ENCODE measurements at regions not wholly inside any gene's neighbourhood (a gene's known extent, or its start where the extent isn't known, plus 50 kb on each side); places are given as distances from the start of the nearest gene placed in this dataset.

GRCh38 chr2:121969166-121969565 lies 213.7 kb downstream of the TSN start:
- Histone ChIP-seq H3K27ac (ENCODE audit: low read depth, low read length) (no peak overlapping the region), H3K36me3 (ENCODE audit: control insufficient read depth in 1 of 2, insufficient read depth in 2 of 2, low read length in 2 of 2) (no peaks in the 10 kb centered on the region), H3K9ac (ENCODE audit: low read depth in 1 of 2, low read length in 2 of 2) (no peak overlapping the region), H3K4me3 (ENCODE audit: low read depth in 1 of 2, low read length in 2 of 2) (no peak overlapping the region), H3K9me3 (ENCODE audit: control insufficient read depth in 1 of 2, low read length in 2 of 2) (no peaks in the 10 kb centered on the region), H3K27me3 (ENCODE audit: control insufficient read depth in 1 of 2, insufficient read depth in 2 of 2, low read length in 2 of 2) (peaks cover 0 to 2% of the 10 kb centered on the region in 2 donors), H3K4me1 (ENCODE audit: control insufficient read depth in 1 of 2, insufficient read depth in 2 of 2, low read length in 2 of 2) (no peaks in the 10 kb centered on the region)

- H3K27ac ChIP-seq (ENCODE audit: low read depth, low read length): no peak overlapping the region
Observed at GRCh38 chr2:121969766-121970639, 214.6 kb downstream of the TSN start.

GRCh38 chr2:121972203-121972602 lies 216.8 kb downstream of the TSN start:
- no peak overlapping the region for H3K27ac ChIP-seq (ENCODE audit: low read depth, low read length)
- no peak overlapping the region for H3K4me3 ChIP-seq (ENCODE audit: low read depth in 1 of 2, low read length in 2 of 2)
- no peaks in the 10 kb centered on the region for H3K9me3 ChIP-seq (ENCODE audit: control insufficient read depth in 1 of 2, low read length in 2 of 2)
- H3K9ac ChIP-seq (ENCODE audit: low read depth in 1 of 2, low read length in 2 of 2): no peak overlapping the region
- H3K36me3 ChIP-seq (ENCODE audit: control insufficient read depth in 1 of 2, insufficient read depth in 2 of 2, low read length in 2 of 2): no peaks in the 10 kb centered on the region
- H3K27me3 ChIP-seq (ENCODE audit: control insufficient read depth in 1 of 2, insufficient read depth in 2 of 2, low read length in 2 of 2): peaks cover 0 to 2% of the 10 kb centered on the region in 2 donors
- peaks cover 8% of the 10 kb centered on the region in 2 donors for H3K4me1 ChIP-seq (ENCODE audit: control insufficient read depth in 1 of 2, insufficient read depth in 2 of 2, low read length in 2 of 2)

More at GRCh38 chr2:121969766-121970639, 214.6 kb downstream of the TSN start:
- no peaks in the 10 kb centered on the region for H3K36me3 ChIP-seq (ENCODE audit: control insufficient read depth in 1 of 2, insufficient read depth in 2 of 2, low read length in 2 of 2)
- no peak overlapping the region for H3K9ac ChIP-seq (ENCODE audit: low read depth in 1 of 2, low read length in 2 of 2)
- peaks cover 2 to 4% of the 10 kb centered on the region in 2 donors for H3K4me1 ChIP-seq (ENCODE audit: control insufficient read depth in 1 of 2, insufficient read depth in 2 of 2, low read length in 2 of 2)
- peaks cover 0 to 2% of the 10 kb centered on the region in 2 donors for H3K27me3 ChIP-seq (ENCODE audit: control insufficient read depth in 1 of 2, insufficient read depth in 2 of 2, low read length in 2 of 2)
- no peak overlapping the region for H3K4me3 ChIP-seq (ENCODE audit: low read depth in 1 of 2, low read length in 2 of 2)
- H3K9me3 ChIP-seq (ENCODE audit: control insufficient read depth in 1 of 2, low read length in 2 of 2): no peaks in the 10 kb centered on the region

- Histone ChIP-seq H3K36me3 (ENCODE audit: control insufficient read depth in 1 of 2, insufficient read depth in 2 of 2, low read length in 2 of 2) (no peaks in the 10 kb centered on the region), H3K9me3 (ENCODE audit: control insufficient read depth in 1 of 2, low read length in 2 of 2) (no peaks in the 10 kb centered on the region), H3K27ac (ENCODE audit: low read depth, low read length) (no peak overlapping the region), H3K27me3 (ENCODE audit: control insufficient read depth in 1 of 2, insufficient read depth in 2 of 2, low read length in 2 of 2) (no peaks in the 10 kb centered on the region), H3K4me1 (ENCODE audit: control insufficient read depth in 1 of 2, insufficient read depth in 2 of 2, low read length in 2 of 2) (peaks cover 8% of the 10 kb centered on the region in 2 donors), H3K9ac (ENCODE audit: low read depth in 1 of 2, low read length in 2 of 2) (no peak overlapping the region), H3K4me3 (ENCODE audit: low read depth in 1 of 2, low read length in 2 of 2) (peak overlapping the region; percentile 63 to 66)
Observed at GRCh38 chr2:121974897-121975661, 219.6 kb downstream of the TSN start.

- Histone ChIP-seq H3K9me3 (ENCODE audit: control insufficient read depth in 1 of 2, low read length in 2 of 2) (no peaks in the 10 kb centered on the region), H3K36me3 (ENCODE audit: control insufficient read depth in 1 of 2, insufficient read depth in 2 of 2, low read length in 2 of 2) (no peaks in the 10 kb centered on the region), H3K27ac (ENCODE audit: low read depth, low read length) (no peak overlapping the region), H3K27me3 (ENCODE audit: control insufficient read depth in 1 of 2, insufficient read depth in 2 of 2, low read length in 2 of 2) (no peaks in the 10 kb centered on the region), H3K4me1 (ENCODE audit: control insufficient read depth in 1 of 2, insufficient read depth in 2 of 2, low read length in 2 of 2) (peaks cover 8% of the 10 kb centered on the region in 2 donors), H3K4me3 (ENCODE audit: low read depth in 1 of 2, low read length in 2 of 2) (no peak overlapping the region), H3K9ac (ENCODE audit: low read depth in 1 of 2, low read length in 2 of 2) (no peak overlapping the region)
Observed at GRCh38 chr2:121976926-121977325, 221.5 kb downstream of the TSN start.

- Histone ChIP-seq H3K27me3 (ENCODE audit: control insufficient read depth in 1 of 2, insufficient read depth in 2 of 2, low read length in 2 of 2) (no peaks in the 10 kb centered on the region), H3K4me3 (ENCODE audit: low read depth in 1 of 2, low read length in 2 of 2) (no peak overlapping the region), H3K4me1 (ENCODE audit: control insufficient read depth in 1 of 2, insufficient read depth in 2 of 2, low read length in 2 of 2) (peaks cover 8% of the 10 kb centered on the region in 2 donors), H3K9ac (ENCODE audit: low read depth in 1 of 2, low read length in 2 of 2) (no peak overlapping the region), H3K9me3 (ENCODE audit: control insufficient read depth in 1 of 2, low read length in 2 of 2) (no peaks in the 10 kb centered on the region), H3K27ac (ENCODE audit: low read depth, low read length) (no peak overlapping the region), H3K36me3 (ENCODE audit: control insufficient read depth in 1 of 2, insufficient read depth in 2 of 2, low read length in 2 of 2) (no peaks in the 10 kb centered on the region)
Observed at GRCh38 chr2:121977326-121977725, 221.9 kb downstream of the TSN start.

- Histone ChIP-seq H3K4me3 (ENCODE audit: low read depth in 1 of 2, low read length in 2 of 2) (no peak overlapping the region), H3K9ac (ENCODE audit: low read depth in 1 of 2, low read length in 2 of 2) (no peak overlapping the region), H3K27ac (ENCODE audit: low read depth, low read length) (no peak overlapping the region), H3K4me1 (ENCODE audit: control insufficient read depth in 1 of 2, insufficient read depth in 2 of 2, low read length in 2 of 2) (no peaks in the 10 kb centered on the region), H3K36me3 (ENCODE audit: control insufficient read depth in 1 of 2, insufficient read depth in 2 of 2, low read length in 2 of 2) (no peaks in the 10 kb centered on the region), H3K9me3 (ENCODE audit: control insufficient read depth in 1 of 2, low read length in 2 of 2) (no peaks in the 10 kb centered on the region), H3K27me3 (ENCODE audit: control insufficient read depth in 1 of 2, insufficient read depth in 2 of 2, low read length in 2 of 2) (peaks cover 0 to 9% of the 10 kb centered on the region in 2 donors)
Observed at GRCh38 chr2:121992700-121993099, 237.2 kb downstream of the TSN start.

- Histone ChIP-seq H3K36me3 (ENCODE audit: control insufficient read depth in 1 of 2, insufficient read depth in 2 of 2, low read length in 2 of 2) (no peaks in the 10 kb centered on the region), H3K4me1 (ENCODE audit: control insufficient read depth in 1 of 2, insufficient read depth in 2 of 2, low read length in 2 of 2) (no peaks in the 10 kb centered on the region), H3K9me3 (ENCODE audit: control insufficient read depth in 1 of 2, low read length in 2 of 2) (no peaks in the 10 kb centered on the region), H3K4me3 (ENCODE audit: low read depth in 1 of 2, low read length in 2 of 2) (no peak overlapping the region), H3K9ac (ENCODE audit: low read depth in 1 of 2, low read length in 2 of 2) (no peak overlapping the region), H3K27ac (ENCODE audit: low read depth, low read length) (no peak overlapping the region), H3K27me3 (ENCODE audit: control insufficient read depth in 1 of 2, insufficient read depth in 2 of 2, low read length in 2 of 2) (peaks cover 0 to 9% of the 10 kb centered on the region in 2 donors)
Observed at GRCh38 chr2:121993682-121994081, 238.2 kb downstream of the TSN start.

- Histone ChIP-seq H3K9ac (ENCODE audit: low read depth in 1 of 2, low read length in 2 of 2) (no peak overlapping the region), H3K9me3 (ENCODE audit: control insufficient read depth in 1 of 2, low read length in 2 of 2) (no peaks in the 10 kb centered on the region), H3K36me3 (ENCODE audit: control insufficient read depth in 1 of 2, insufficient read depth in 2 of 2, low read length in 2 of 2) (no peaks in the 10 kb centered on the region), H3K4me1 (ENCODE audit: control insufficient read depth in 1 of 2, insufficient read depth in 2 of 2, low read length in 2 of 2) (no peaks in the 10 kb centered on the region), H3K27ac (ENCODE audit: low read depth, low read length) (no peak overlapping the region), H3K27me3 (ENCODE audit: control insufficient read depth in 1 of 2, insufficient read depth in 2 of 2, low read length in 2 of 2) (peaks cover 0 to 9% of the 10 kb centered on the region in 2 donors), H3K4me3 (ENCODE audit: low read depth in 1 of 2, low read length in 2 of 2) (no peak overlapping the region)
Observed at GRCh38 chr2:121994238-121995206, 239.1 kb downstream of the TSN start.

Data from duodenal mucosa (tissue), 2 donors.